C4-2B (cell line): ENCODE measurements at regions not wholly inside any gene's neighbourhood (a gene's known extent, or its start where the extent isn't known, plus 50 kb on each side); places are given as distances from the start of the nearest gene placed in this dataset.
"Not testable (repeated sequence)": the region's sequence is repeated elsewhere in the genome, so short reads cannot be mapped to it uniquely, and the experiment has no call there.

ENCODE experiments used
- H3K27ac ChIP-seq: fragments of 450-650 bp; 2 replicates; pipeline ENCODE4 v1.5.1; 2017
- CTCF ChIP-seq: fragments of 450-650 bp; conservative IDR thresholded peaks from 2 replicates; pipeline ENCODE4 v1.5.1; 2017; ENCODE audit warnings: mild to moderate bottlenecking
- ZFX ChIP-seq: fragments of 450-650 bp; IDR thresholded peaks from 2 replicates; pipeline ENCODE4 v1.6.1; 2017

DNA sequence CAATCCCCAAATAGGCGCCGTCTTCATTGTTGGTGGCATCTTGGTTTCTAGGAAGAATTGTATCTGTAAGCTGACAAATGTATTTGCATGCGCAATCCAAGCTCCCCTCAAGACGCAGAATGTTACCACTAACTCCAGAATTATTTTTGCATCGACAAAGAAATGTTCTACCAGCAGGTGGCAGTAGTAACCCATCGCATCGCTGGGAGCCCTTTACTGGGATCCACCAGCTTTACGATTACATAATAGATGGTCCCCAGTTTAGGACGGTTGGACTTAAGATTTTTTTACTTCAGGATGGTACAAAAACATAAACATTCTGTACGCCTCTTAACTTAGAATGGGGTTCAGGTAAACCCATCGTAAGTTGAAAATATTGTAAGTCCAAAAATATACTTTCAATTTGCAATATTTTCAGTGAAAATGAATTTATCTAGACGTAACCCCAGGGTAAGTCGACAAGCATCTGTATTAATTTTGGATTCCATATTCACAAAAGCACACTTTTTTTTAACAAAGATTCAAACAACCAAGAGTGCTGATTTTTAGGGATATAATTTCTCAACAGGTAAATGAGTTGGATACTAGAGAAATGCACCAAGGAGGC, 114.0 kb upstream of the COBL start:
- no peak overlapping the region; the same call in 1 of the 2 replicates for H3K27ac ChIP-seq
- TF ChIP-seq CTCF (peak; percentile 93), ZFX (no peak)

GRCh38 chr7:51428217-51428887, 111.7 kb upstream of the COBL start:
- H3K27ac ChIP-seq: no peak overlapping the region
- TF ChIP-seq CTCF (peak; percentile 74), ZFX (no peak)

GRCh38 chr7:51426163-51426562, 109.6 kb upstream of the COBL start:
- TF ChIP-seq ZFX: no peak
- no peak overlapping the region for H3K27ac ChIP-seq

DNA sequence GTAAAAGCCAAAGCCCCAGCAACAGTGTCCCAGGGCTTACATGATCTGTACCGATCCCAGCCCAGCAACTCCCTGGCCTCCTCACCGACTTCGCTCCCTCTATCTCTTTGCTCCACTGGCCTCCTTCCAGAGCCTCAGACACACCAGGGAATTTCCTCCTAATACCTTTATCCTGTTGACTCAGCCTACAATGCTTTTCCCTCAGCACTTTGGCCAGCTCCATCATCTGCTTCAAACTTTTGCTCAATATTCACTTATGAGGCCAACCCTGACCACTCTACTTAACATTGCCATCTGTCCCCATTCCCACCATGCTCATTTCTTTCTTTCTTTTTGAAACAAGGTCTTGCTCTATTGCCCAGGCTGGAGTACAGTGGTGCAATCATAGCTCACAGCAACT, 93.3 kb upstream of the COBL start:
- not testable (repeated sequence) for H3K27ac ChIP-seq

GRCh38 chr7:51397608-51398007, 81.0 kb upstream of the COBL start:
- H3K27ac ChIP-seq: not testable (repeated sequence)

DNA sequence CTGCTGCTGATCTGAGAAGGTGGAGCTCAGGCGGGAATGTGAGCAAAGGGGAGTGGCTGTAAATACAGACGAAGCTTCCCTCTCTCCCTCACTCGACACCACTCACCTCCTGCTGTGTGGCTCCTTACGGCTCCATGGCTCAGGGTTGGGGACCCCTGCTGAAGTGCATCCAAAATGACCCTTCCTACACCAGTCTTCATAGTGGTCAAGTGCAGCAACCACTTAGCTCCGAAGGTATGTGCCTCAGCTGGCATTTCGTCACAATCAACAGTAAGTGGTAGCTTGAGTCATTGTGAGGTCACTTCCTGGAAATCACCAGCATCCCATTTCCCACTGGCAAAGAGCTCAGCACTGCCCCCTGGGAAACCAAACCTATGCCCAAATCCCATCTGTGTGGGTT, 76.4 kb upstream of the COBL start:
- H3K27ac ChIP-seq: not testable (repeated sequence)

DNA sequence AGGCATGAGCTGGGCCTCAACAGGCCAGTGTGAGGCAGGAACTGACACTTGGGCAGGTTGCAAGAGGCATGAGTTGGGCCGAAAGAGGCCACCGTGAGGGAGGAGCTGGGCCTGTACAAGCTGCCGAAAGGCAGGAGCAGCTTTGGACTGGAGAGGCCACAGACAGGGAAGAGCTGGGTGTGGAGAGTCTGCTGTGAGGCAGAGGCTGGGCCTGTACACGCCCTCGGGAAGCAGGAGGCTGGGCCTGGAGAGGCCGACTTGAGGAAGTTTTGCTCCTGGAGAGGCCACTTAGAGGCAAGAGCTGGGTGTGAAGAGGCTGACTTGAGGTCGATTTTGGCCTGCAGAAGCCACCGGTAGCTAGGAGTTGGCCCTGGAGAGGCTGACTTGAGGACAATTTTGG, 73.3 kb upstream of the COBL start:
- H3K27ac ChIP-seq: not testable (repeated sequence)

DNA sequence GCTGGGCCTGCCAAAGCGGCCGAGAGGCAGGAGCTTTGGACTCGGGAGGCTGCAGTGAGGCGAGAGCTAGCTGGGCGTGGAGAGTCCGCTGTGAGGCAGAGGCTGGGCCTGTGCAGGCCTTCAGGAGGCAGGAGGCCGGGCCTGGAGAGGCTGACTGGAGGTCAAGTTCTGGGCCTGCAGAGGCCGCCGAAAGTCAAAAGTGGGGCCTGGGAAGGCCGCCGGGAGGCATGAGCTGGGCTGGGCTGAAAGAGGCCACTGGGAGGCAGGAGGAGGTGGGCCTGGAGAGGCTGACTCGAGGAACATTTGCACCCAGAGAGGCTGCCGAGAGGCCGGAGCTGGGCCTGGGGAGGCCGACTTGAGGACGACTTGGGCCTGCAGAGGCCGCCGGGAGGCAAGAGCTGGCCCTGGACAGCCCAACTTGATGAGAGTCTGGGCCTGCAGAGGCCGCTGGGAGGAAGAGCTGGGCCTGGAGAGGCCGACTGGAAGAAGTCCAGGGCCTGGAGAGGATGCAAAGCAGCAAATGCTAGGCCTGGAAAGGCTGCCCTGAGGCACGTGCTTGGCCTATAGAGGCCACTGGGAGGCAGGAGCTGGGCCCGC, 72.7 kb upstream of the COBL start:
- H3K27ac ChIP-seq: not testable (repeated sequence)

- not testable (repeated sequence) for H3K27ac ChIP-seq
These were observed 71.6 kb upstream of the COBL start for GRCh38 chr7:51388241-51388640.

- H3K27ac ChIP-seq: not testable (repeated sequence)
These were observed 70.4 kb upstream of the COBL start for GRCh38 chr7:51386806-51387568.

DNA sequence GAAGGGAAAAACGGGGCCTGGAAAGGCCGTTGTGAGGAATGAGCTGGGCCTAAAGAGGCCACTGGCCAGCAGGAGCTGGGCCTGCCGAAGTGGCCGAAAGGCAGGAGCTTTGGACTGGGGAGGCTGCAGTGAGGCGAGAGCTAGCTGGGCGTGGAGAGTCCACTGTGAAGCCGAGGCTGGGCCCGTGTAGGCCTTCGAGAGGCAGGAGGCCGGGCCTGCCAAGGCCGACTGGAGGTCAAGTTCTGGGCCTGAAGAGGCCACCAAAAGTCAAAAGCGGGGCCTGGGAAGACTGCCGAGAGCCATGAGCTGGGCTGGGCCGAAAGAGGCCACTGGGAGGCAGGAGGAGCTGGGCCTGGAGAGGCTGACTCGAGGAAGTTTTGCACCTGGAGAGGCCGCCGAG, 69.6 kb upstream of the COBL start:
- H3K27ac ChIP-seq: not testable (repeated sequence)

DNA sequence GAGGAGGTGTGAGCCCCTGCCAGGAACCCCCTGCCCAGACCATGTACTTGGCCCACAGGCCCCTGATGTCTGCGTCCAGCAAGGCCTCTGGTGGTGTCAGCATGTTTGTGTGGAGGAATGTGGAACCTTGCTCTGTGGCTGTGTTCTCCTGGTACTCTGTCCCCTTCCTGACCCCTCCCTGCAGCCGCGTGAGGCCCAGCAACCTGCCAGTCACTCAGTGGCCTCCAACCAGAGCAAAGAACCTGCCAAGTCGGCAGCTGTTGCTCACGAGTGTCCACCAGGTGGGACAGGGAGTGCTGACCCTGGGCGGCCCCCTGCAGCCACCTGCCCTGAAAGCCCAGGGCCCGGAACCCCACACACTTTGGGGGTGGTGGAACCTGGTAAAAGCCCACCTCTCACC, 65.6 kb upstream of the COBL start:
- H3K27ac ChIP-seq: not testable (repeated sequence)

- TF ChIP-seq CTCF: no peak
- no peak for TF ChIP-seq ZFX
- peak overlapping the region; percentile 49 for H3K27ac ChIP-seq
These were observed 59.9 kb upstream of the COBL start for GRCh38 chr7:51376420-51377092.
